ENCODE measurements at regions not wholly inside any gene's neighbourhood (a gene's known extent, or its start where the extent isn't known, plus 50 kb on each side); places are given as distances from the start of the nearest gene placed in this dataset.

DNA sequence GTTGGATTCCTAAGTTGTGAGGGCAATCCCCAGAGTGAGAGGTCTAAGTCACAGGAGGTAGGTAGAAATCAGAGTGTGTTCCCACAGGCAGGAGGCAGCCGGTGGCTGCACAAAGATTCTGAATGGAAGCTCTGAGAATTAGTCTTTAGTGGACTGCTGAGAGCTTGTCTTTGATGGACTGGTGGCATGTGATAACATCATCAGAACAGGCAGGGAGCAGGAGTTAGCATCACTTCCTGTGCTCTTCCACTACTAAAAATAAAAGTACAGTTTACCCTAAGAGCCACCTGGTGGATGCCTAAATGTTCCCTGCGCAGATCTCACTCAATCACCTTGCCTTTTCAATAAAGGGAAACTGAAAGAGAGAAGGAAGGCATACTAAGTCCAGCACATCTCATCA is 294.6 kb upstream of the POU3F2 start:
- Histone ChIP-seq H3K36me3 (ENCODE audit: control insufficient read depth, insufficient read depth, low read length) (no peaks in the 10 kb centered on the region), H3K27me3 (ENCODE audit: control insufficient read depth, insufficient read depth, low read length) (no peaks in the 10 kb centered on the region), H3K4me3 (ENCODE audit: low read depth, low read length) (no peak overlapping the region)
- no peak for DNase-seq (ENCODE audit: low read depth)
- no peak for FAIRE-seq
- TF ChIP-seq, protein P1, sequence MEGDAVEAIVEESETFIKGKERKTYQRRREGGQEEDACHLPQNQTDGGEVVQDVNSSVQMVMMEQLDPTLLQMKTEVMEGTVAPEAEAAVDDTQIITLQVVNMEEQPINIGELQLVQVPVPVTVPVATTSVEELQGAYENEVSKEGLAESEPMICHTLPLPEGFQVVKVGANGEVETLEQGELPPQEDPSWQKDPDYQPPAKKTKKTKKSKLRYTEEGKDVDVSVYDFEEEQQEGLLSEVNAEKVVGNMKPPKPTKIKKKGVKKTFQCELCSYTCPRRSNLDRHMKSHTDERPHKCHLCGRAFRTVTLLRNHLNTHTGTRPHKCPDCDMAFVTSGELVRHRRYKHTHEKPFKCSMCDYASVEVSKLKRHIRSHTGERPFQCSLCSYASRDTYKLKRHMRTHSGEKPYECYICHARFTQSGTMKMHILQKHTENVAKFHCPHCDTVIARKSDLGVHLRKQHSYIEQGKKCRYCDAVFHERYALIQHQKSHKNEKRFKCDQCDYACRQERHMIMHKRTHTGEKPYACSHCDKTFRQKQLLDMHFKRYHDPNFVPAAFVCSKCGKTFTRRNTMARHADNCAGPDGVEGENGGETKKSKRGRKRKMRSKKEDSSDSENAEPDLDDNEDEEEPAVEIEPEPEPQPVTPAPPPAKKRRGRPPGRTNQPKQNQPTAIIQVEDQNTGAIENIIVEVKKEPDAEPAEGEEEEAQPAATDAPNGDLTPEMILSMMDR (IDR thresholded peaks at IDR 0.05; ENCODE audit: insufficient read depth, low read length, severe bottlenecking): no peak

DNA sequence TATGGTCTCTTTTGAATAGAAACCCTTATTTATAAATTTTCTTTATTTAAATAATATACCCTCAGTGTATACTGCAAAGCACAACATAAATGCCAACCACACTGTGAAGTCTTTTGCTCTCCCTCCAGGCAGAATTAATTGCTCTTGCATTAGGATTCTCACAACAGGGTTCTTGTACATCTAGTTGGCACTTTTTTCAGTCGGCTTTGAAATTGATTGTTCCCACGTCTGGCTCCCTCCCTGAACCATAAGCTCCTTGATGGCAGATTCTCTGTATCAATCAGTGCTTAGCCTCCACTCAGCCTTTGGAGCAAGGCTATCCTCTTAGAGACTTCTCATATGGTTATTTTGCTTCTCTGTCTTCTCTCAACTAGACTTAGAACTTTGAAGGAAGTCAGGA is 288.0 kb upstream of the POU3F2 start:
- Histone ChIP-seq H3K4me3 (ENCODE audit: low read depth, low read length) (no peak overlapping the region), H3K27me3 (ENCODE audit: control insufficient read depth, insufficient read depth, low read length) (no peaks in the 10 kb centered on the region), H3K36me3 (ENCODE audit: control insufficient read depth, insufficient read depth, low read length) (no peaks in the 10 kb centered on the region)
- TF ChIP-seq, protein P1 (IDR thresholded peaks at IDR 0.05; ENCODE audit: insufficient read depth, low read length, severe bottlenecking): no peak
- no peak for FAIRE-seq
- no peak for DNase-seq (ENCODE audit: low read depth)

GRCh38 chr6:98547151-98547550 is 287.2 kb upstream of the POU3F2 start:
- Histone ChIP-seq H3K36me3 (ENCODE audit: control insufficient read depth, insufficient read depth, low read length) (no peaks in the 10 kb centered on the region), H3K27me3 (ENCODE audit: control insufficient read depth, insufficient read depth, low read length) (no peaks in the 10 kb centered on the region), H3K4me3 (ENCODE audit: low read depth, low read length) (no peak overlapping the region)
- DNase-seq (ENCODE audit: low read depth) (no peak), FAIRE-seq (no peak)
- TF ChIP-seq, protein P1 (IDR thresholded peaks at IDR 0.05; ENCODE audit: insufficient read depth, low read length, severe bottlenecking): no peak

GRCh38 chr6:98547634-98548033 is 286.7 kb upstream of the POU3F2 start:
- TF ChIP-seq, protein P1 (IDR thresholded peaks at IDR 0.05; ENCODE audit: insufficient read depth, low read length, severe bottlenecking): no peak
- Histone ChIP-seq H3K4me3 (ENCODE audit: low read depth, low read length) (no peak overlapping the region), H3K36me3 (ENCODE audit: control insufficient read depth, insufficient read depth, low read length) (no peaks in the 10 kb centered on the region), H3K27me3 (ENCODE audit: control insufficient read depth, insufficient read depth, low read length) (no peaks in the 10 kb centered on the region)
- FAIRE-seq (no peak), DNase-seq (ENCODE audit: low read depth) (no peak)

- TF ChIP-seq, protein P1 (IDR thresholded peaks at IDR 0.05; ENCODE audit: insufficient read depth, low read length, severe bottlenecking): no peak
- FAIRE-seq: no peak
- Histone ChIP-seq H3K4me3 (ENCODE audit: low read depth, low read length) (no peak overlapping the region), H3K27me3 (ENCODE audit: control insufficient read depth, insufficient read depth, low read length) (no peaks in the 10 kb centered on the region), H3K36me3 (ENCODE audit: control insufficient read depth, insufficient read depth, low read length) (no peaks in the 10 kb centered on the region)
- no peak for DNase-seq (ENCODE audit: low read depth)
Measured at GRCh38 chr6:98548301-98548700, 286.1 kb upstream of the POU3F2 start.

DNA sequence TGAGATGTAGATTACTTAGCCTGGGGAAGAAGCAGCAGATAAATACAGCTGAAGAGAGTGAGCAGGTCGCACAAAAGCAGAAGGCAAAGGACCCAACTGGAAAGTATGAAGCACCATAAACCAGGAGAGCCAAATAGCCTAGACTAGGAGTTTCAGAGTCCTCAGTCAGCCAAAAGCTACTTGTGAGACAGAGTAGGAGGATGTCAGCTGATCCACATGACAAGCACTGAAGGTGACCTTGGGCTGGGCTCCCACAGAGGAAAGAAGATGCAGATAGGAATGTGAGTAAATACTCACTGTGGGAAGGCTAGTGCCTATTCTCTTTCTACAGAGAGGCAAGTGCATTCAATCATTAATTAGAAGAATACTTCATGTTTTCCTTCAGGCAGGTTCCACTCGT is 274.0 kb upstream of the POU3F2 start:
- FAIRE-seq (no peak), DNase-seq (ENCODE audit: low read depth) (no peak)
- Histone ChIP-seq H3K36me3 (ENCODE audit: control insufficient read depth, insufficient read depth, low read length) (no peaks in the 10 kb centered on the region), H3K27me3 (ENCODE audit: control insufficient read depth, insufficient read depth, low read length) (no peaks in the 10 kb centered on the region), H3K4me3 (ENCODE audit: low read depth, low read length) (no peak overlapping the region)
- TF ChIP-seq, protein P1 (IDR thresholded peaks at IDR 0.05; ENCODE audit: insufficient read depth, low read length, severe bottlenecking): no peak

Data from bronchial epithelial cell (primary cell).